ENCODE measurements at regions not wholly inside any gene's neighbourhood (a gene's known extent, or its start where the extent isn't known, plus 50 kb on each side); places are given as distances from the start of the nearest gene placed in this dataset.

- in situ Hi-C loops (cut with HindIII; ENCODE audit: low pct_unique_long_range_greater_than_20kb, low sequenced_read_pairs): no loop called here
These were observed 53.0 kb upstream of the SIMC1 start for GRCh38 chr5:176185133-176185733.

GRCh38 chr5:176186107-176186506 lies 52.1 kb upstream of the SIMC1 start:
- Histone ChIP-seq H3K4me1 (ENCODE audit: control insufficient read depth, insufficient read depth, low read length) (peaks cover 2% of the 10 kb centered on the region; the same call in 1 of the 2 replicates), H3K9me3 (ENCODE audit: control insufficient read depth, insufficient read depth, low read depth, low read length) (no peaks in the 10 kb centered on the region), H3K27ac (ENCODE audit: low read length) (no peak overlapping the region), H3K4me3 (ENCODE audit: low read depth in 2 of 2, low read length in 2 of 2) (no peak overlapping the region), H3K36me3 (ENCODE audit: control insufficient read depth, insufficient read depth, low read length) (no peaks in the 10 kb centered on the region), H3K27me3 (ENCODE audit: control insufficient read depth, insufficient read depth, low read length) (no peaks in the 10 kb centered on the region; the same call in 1 of the 2 replicates)
- ATAC-seq (no peak), DNase-seq (ENCODE audit: low read depth, low spot score) (no peak)
- in situ Hi-C loops (cut with HindIII; ENCODE audit: low pct_unique_long_range_greater_than_20kb, low sequenced_read_pairs): no loop called here
- TF ChIP-seq POLR2AphosphoS5 (IDR thresholded peaks at IDR 0.05; ENCODE audit: low read depth, low read length): no peak
- TF ChIP-seq TCF7L2 (IDR thresholded peaks at IDR 0.05; ENCODE audit: low read depth, low read length): no peak
- no peak for TF ChIP-seq REST (IDR thresholded peaks at IDR 0.05; ENCODE audit: insufficient read depth in 1 of 2, low read depth in 2 of 2, low read length in 1 of 2)
- TF ChIP-seq SIN3A (IDR thresholded peaks at IDR 0.05; ENCODE audit: borderline replicate concordance, insufficient read depth, low read depth, low read length): no peak
- no peak for TF ChIP-seq CTCF (IDR thresholded peaks at IDR 0.05)
- intact Hi-C loops (cut with micrococcal nuclease; ENCODE audit: unreplicated experiment): no loop called here
- BruUV-seq (replicated peaks): no TSS peak
- ChIA-PET POLR2A (no interaction called here), CTCF (no interaction called here)

More at GRCh38 chr5:176185133-176185733, 53.0 kb upstream of the SIMC1 start:
- intact Hi-C loops (cut with micrococcal nuclease; ENCODE audit: unreplicated experiment): no loop called here
- ChIA-PET CTCF (no interaction called here), POLR2A (no interaction called here)
- DNase-seq (ENCODE audit: low read depth, low spot score) (no peak), ATAC-seq (0 out of 2 replicates have a peak, but pooled peaks have one; percentile 23)
- Histone ChIP-seq H3K27me3 (ENCODE audit: control insufficient read depth, insufficient read depth, low read length) (no peaks in the 10 kb centered on the region; the same call in 1 of the 2 replicates), H3K27ac (ENCODE audit: low read length) (peak overlapping the region; percentile 48; the same call in 1 of the 2 replicates), H3K4me3 (ENCODE audit: low read depth in 2 of 2, low read length in 2 of 2) (no peak overlapping the region), H3K9me3 (ENCODE audit: control insufficient read depth, insufficient read depth, low read depth, low read length) (no peaks in the 10 kb centered on the region), H3K36me3 (ENCODE audit: control insufficient read depth, insufficient read depth, low read length) (no peaks in the 10 kb centered on the region), H3K4me1 (ENCODE audit: control insufficient read depth, insufficient read depth, low read length) (peaks cover 2% of the 10 kb centered on the region; the same call in 1 of the 2 replicates)
- TF ChIP-seq REST (IDR thresholded peaks at IDR 0.05; ENCODE audit: insufficient read depth in 1 of 2, low read depth in 2 of 2, low read length in 1 of 2): no peak
- TF ChIP-seq TCF7L2 (IDR thresholded peaks at IDR 0.05; ENCODE audit: low read depth, low read length): no peak
- TF ChIP-seq POLR2AphosphoS5 (IDR thresholded peaks at IDR 0.05; ENCODE audit: low read depth, low read length): no peak
- TF ChIP-seq SIN3A (IDR thresholded peaks at IDR 0.05; ENCODE audit: borderline replicate concordance, insufficient read depth, low read depth, low read length): no peak
- TF ChIP-seq CTCF (IDR thresholded peaks at IDR 0.05): no peak
- no TSS peak for BruUV-seq (replicated peaks)

All from Panc1 (cell line).